Fibroblast of pulmonary artery (primary cell): ENCODE measurements at regions not wholly inside any gene's neighbourhood (a gene's known extent, or its start where the extent isn't known, plus 50 kb on each side); places are given as distances from the start of the nearest gene placed in this dataset.

Experiments used
- DNase-seq: peaks from one replicate; pipeline ENCODE4 v3.0.0-alpha.2; 2010; ENCODE audit warnings: low read depth
- H3K4me3 ChIP-seq: replicated peaks from 2 replicates; pipeline ENCODE4 v1.5.1; 2011; ENCODE audit warnings: low read depth, mild to moderate bottlenecking, control low read depth, low read length, moderate library complexity
- TF ChIP-seq, protein P1 (sequence below): IDR thresholded peaks from 2 replicates; pipeline ENCODE4 v1.5.1; 2011; ENCODE audit warnings: mild to moderate bottlenecking, control low read depth, low read length, inconsistent platforms; ENCODE audit errors: missing control alignments

GRCh38 chr12:9271875-9272274 lies 63.7 kb upstream of the PZP start:
- TF ChIP-seq, protein P1, sequence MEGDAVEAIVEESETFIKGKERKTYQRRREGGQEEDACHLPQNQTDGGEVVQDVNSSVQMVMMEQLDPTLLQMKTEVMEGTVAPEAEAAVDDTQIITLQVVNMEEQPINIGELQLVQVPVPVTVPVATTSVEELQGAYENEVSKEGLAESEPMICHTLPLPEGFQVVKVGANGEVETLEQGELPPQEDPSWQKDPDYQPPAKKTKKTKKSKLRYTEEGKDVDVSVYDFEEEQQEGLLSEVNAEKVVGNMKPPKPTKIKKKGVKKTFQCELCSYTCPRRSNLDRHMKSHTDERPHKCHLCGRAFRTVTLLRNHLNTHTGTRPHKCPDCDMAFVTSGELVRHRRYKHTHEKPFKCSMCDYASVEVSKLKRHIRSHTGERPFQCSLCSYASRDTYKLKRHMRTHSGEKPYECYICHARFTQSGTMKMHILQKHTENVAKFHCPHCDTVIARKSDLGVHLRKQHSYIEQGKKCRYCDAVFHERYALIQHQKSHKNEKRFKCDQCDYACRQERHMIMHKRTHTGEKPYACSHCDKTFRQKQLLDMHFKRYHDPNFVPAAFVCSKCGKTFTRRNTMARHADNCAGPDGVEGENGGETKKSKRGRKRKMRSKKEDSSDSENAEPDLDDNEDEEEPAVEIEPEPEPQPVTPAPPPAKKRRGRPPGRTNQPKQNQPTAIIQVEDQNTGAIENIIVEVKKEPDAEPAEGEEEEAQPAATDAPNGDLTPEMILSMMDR = no peak
- no peak overlapping the region for H3K4me3 ChIP-seq
- DNase-seq = no peak

GRCh38 chr12:9264546-9264945 lies 56.4 kb upstream of the PZP start:
- no peak overlapping the region for H3K4me3 ChIP-seq
- TF ChIP-seq, protein P1 = no peak
- DNase-seq = no peak

- TF ChIP-seq, protein P1 = no peak
- H3K4me3 ChIP-seq = no peak overlapping the region
- DNase-seq = no peak
Observed at GRCh38 chr12:9260931-9261330, 52.7 kb upstream of the PZP start.

- DNase-seq = no peak
- TF ChIP-seq, protein P1 = no peak
Observed at GRCh38 chr12:9258676-9259075, 50.5 kb upstream of the PZP start.

More at GRCh38 chr12:9258676-9259075, 50.5 kb upstream of the PZP start:
- no peak overlapping the region for H3K4me3 ChIP-seq
